ENCODE measurements at regions not wholly inside any gene's neighbourhood (a gene's known extent, or its start where the extent isn't known, plus 50 kb on each side); places are given as distances from the start of the nearest gene placed in this dataset.

DNA sequence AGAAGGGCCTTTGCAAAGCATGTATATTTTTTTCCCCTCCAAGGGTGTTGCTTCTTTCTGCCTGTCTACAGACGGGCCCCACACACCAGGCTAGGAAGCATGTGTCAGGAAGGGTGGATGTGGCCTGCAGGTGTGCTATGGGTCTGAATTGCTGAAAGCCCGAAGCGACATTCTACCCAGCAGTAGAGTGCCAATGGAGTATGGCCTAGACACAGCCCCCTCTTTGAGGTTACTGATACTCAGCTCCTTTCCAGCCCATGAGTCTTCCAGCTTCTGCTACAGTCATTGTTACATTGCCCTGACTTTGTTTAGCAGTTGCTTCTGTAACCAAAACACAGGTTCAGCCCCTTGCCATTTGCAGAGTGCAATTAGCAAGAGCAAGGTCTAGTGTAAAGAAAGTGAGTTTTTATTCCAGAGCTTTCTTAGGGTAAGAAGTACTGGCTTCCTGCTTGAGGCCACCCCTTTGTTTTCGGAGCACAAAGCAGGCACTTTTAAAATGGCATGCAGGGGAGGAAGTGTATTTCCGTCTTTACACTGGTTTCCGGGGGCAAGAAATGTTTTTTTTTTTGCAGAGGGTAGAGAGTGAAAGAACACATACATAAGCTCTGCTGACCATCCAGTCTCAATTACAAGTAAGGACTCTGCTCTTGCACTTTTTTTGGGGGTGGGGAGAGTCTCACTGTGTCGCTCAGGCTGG lies 428.0 kb upstream of the AMELY start:
- H3K4me2 ChIP-seq (ENCODE audit: insufficient read depth in 1 of 2, low read depth in 2 of 2, low read length in 2 of 2), result no peak overlapping the region
- H3K4ac ChIP-seq (replicated peaks; ENCODE audit: insufficient read length, low read depth, low read length), result no peak overlapping the region
- no peaks in the 10 kb centered on the region; a peak in 1 of 4 replicates for H3K79me2 ChIP-seq (ENCODE audit: control insufficient read depth in 1 of 2, insufficient read depth in 2 of 2, low read length in 2 of 2)
- TF ChIP-seq TAF1 (IDR thresholded peaks at IDR 0.05; ENCODE audit: low read depth, low read length) (no peak), GABPA (IDR thresholded peaks at IDR 0.05; ENCODE audit: borderline replicate concordance, insufficient read depth, low read length) (no peak), ZNF274 (IDR thresholded peaks at IDR 0.05; ENCODE audit: borderline replicate concordance, extremely low read depth, low read length) (no peak), NRF1 (IDR thresholded peaks at IDR 0.05; ENCODE audit: low read depth, low read length) (no peak), CBX8 (IDR thresholded peaks at IDR 0.05; ENCODE audit: borderline replicate concordance, low read depth, low read length) (no peak)
- no peak overlapping the region for H2AK5ac ChIP-seq (ENCODE audit: low read depth, low read length)
- H3K27ac ChIP-seq (ENCODE audit: low read depth, low read length), result no peak overlapping the region
- H2BK5ac ChIP-seq (ENCODE audit: low read depth, low read length), result no peak overlapping the region
- H3K18ac ChIP-seq (ENCODE audit: extremely low read depth, low read length), result no peak overlapping the region
- peaks cover 0 to 4% of the 10 kb centered on the region in 2 experiments for H4K20me1 ChIP-seq (replicated peaks in 1 of 2; ENCODE audit: control insufficient read depth in 1 of 2, insufficient read depth in 2 of 2, low read length in 2 of 2)
- H2BK20ac ChIP-seq (ENCODE audit: low read length), result no peak overlapping the region
- H4K5ac ChIP-seq (ENCODE audit: insufficient read length, low read depth, low read length), result no peak overlapping the region
- ChIA-PET POLR2A (ENCODE audit: partially characterized antibody) (no interaction called here), CTCF (ENCODE audit: partially characterized antibody) (no interaction called here)
- no peak overlapping the region for H3K4me3 ChIP-seq (ENCODE audit: extremely low read depth in 1 of 4, insufficient read depth in 2 of 4, low read depth in 3 of 4, low read length in 4 of 4)
- no peak overlapping the region for H3K14ac ChIP-seq (ENCODE audit: insufficient read length)
- H3K9ac ChIP-seq (replicated peaks in 1 of 4; ENCODE audit: extremely low read depth in 1 of 4, low read depth in 3 of 4, low read length in 3 of 4), result no peak overlapping the region
- no peaks in the 10 kb centered on the region for H3K27me3 ChIP-seq (replicated peaks in 1 of 4; ENCODE audit: control insufficient read depth in 3 of 4, extremely low read depth in 1 of 4, insufficient read depth in 3 of 4, low read length in 3 of 4)
- no peak for DNase-seq (ENCODE audit: low read depth in 1 of 2, low spot score in 2 of 2)
- no peaks in the 10 kb centered on the region for H3K4me1 ChIP-seq (replicated peaks in 1 of 4; ENCODE audit: control insufficient read depth in 3 of 4, insufficient read depth in 4 of 4, low read length in 3 of 4)
- H3K9me3 ChIP-seq (ENCODE audit: insufficient read depth in 2 of 2, low read depth in 1 of 2, low read length in 1 of 2), result no peaks in the 10 kb centered on the region
- H3K36me3 ChIP-seq (ENCODE audit: control insufficient read depth in 2 of 4, insufficient read depth in 4 of 4, low read length in 3 of 4), result peaks cover 0 to 6% (median 0%) of the 10 kb centered on the region in 4 experiments; a peak in 2 of 8 replicates
- FAIRE-seq, result no peak
- H2BK120ac ChIP-seq (replicated peaks; ENCODE audit: low read depth, low read length), result no peak overlapping the region
- no peak overlapping the region for H3K23ac ChIP-seq (ENCODE audit: insufficient read length)
- no peak overlapping the region for H3K56ac ChIP-seq (replicated peaks; ENCODE audit: insufficient read length, low read depth, low read length)
- no peak overlapping the region for H4K8ac ChIP-seq (ENCODE audit: extremely low read depth, insufficient read depth, low read length)
- 87% methylated on average over 7 of the region's 7 CpGs; no CpG with 5 or more reads in 1 of the 2 experiments for WGBS, 2 experiments (ENCODE audit: extremely low coverage in 1 of 2, insufficient coverage in 1 of 2, insufficient read length in 1 of 2, insufficient replicate concordance in 2 of 2, low coverage in 1 of 2, low lambda C conversion rate in 2 of 2, missing lambda C conversion rate in 1 of 2)
- no peak overlapping the region for H2BK12ac ChIP-seq (ENCODE audit: low read depth, low read length)
- H3K23me2 ChIP-seq (ENCODE audit: low read depth, low read length), result peaks cover 2% of the 10 kb centered on the region; the same call in 1 of the 2 replicates
- no peaks in the 10 kb centered on the region for H3K79me1 ChIP-seq (ENCODE audit: low read depth, low read length)
- H2AFZ ChIP-seq (ENCODE audit: low read length), result no peak overlapping the region
- H4K91ac ChIP-seq (replicated peaks; ENCODE audit: insufficient read length, low read length), result no peak overlapping the region
- no peak overlapping the region for H2BK15ac ChIP-seq (ENCODE audit: low read length)

Data from H1 (cell line).